Astrocyte of the spinal cord (primary cell): ENCODE measurements at regions not wholly inside any gene's neighbourhood (a gene's known extent, or its start where the extent isn't known, plus 50 kb on each side); places are given as distances from the start of the nearest gene placed in this dataset.
"Not testable (repeated sequence)": the region's sequence is repeated elsewhere in the genome, so short reads cannot be mapped to it uniquely, and the experiment has no call there.

Source experiments
- DNase-seq: peaks from one replicate; pipeline ENCODE4 v3.0.0; 2011; ENCODE audit warnings: low read depth, low spot score
- H3K4me3 ChIP-seq: 2 replicates; pipeline ENCODE4 v1.5.1; 2011; ENCODE audit warnings: low read depth, mild to moderate bottlenecking, low read length, moderate library complexity
- in situ Hi-C: cut with HindIII; loops from 2 replicates; pipeline ENCODE4 v1.10.0; 2017; ENCODE audit warnings: low sequenced_read_pairs
- TF ChIP-seq, protein P1 (sequence below): IDR thresholded peaks from 2 replicates; pipeline ENCODE4 v1.5.1; 2012; ENCODE audit warnings: low read depth, mild to moderate bottlenecking, low read length, inconsistent platforms

DNA sequence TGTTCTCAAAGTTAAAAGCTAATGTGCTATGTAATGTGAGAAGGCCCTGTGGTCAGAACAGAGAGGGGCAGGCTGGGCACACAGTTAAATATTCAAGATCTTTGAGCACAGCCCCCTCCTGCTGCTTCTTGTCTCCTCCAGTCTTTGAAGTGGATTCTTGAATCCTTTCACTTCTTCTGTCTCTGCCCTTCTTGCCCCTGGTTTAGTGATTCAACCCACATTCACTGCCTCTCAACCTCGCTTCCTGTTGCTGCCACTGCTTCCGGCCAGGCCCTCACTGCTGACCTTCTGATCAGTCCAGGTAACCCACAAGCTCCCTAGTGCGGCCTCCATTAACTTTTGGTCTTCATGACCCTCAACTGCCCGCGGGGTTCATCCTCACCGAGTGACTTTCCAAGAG lies 417.3 kb upstream of the NOX3 start:
- DNase-seq: no peak
- in situ Hi-C loops: no loop called here
- TF ChIP-seq, protein P1, sequence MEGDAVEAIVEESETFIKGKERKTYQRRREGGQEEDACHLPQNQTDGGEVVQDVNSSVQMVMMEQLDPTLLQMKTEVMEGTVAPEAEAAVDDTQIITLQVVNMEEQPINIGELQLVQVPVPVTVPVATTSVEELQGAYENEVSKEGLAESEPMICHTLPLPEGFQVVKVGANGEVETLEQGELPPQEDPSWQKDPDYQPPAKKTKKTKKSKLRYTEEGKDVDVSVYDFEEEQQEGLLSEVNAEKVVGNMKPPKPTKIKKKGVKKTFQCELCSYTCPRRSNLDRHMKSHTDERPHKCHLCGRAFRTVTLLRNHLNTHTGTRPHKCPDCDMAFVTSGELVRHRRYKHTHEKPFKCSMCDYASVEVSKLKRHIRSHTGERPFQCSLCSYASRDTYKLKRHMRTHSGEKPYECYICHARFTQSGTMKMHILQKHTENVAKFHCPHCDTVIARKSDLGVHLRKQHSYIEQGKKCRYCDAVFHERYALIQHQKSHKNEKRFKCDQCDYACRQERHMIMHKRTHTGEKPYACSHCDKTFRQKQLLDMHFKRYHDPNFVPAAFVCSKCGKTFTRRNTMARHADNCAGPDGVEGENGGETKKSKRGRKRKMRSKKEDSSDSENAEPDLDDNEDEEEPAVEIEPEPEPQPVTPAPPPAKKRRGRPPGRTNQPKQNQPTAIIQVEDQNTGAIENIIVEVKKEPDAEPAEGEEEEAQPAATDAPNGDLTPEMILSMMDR: no peak
- no peak overlapping the region for H3K4me3 ChIP-seq

DNA sequence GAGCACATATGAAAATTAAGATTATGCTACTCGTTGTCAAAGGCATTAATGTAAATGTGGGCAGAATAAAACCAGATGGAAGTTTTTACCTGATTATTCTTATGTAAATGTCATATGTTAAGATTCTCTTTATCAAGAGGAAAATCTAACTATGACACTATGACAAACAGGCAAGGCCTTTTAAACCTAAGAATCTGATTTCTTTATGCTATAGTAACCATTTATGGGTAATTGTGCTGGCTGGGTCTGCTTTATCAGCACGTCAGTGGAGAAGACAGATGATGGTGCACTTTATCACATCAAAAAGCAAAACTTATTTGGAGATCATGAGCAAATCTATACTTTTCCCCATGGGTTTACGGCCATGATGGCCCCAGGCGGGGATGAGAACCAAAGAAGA lies 412.0 kb upstream of the NOX3 start:
- no peak overlapping the region for H3K4me3 ChIP-seq
- in situ Hi-C loops: no loop called here
- TF ChIP-seq, protein P1: no peak
- no peak for DNase-seq

DNA sequence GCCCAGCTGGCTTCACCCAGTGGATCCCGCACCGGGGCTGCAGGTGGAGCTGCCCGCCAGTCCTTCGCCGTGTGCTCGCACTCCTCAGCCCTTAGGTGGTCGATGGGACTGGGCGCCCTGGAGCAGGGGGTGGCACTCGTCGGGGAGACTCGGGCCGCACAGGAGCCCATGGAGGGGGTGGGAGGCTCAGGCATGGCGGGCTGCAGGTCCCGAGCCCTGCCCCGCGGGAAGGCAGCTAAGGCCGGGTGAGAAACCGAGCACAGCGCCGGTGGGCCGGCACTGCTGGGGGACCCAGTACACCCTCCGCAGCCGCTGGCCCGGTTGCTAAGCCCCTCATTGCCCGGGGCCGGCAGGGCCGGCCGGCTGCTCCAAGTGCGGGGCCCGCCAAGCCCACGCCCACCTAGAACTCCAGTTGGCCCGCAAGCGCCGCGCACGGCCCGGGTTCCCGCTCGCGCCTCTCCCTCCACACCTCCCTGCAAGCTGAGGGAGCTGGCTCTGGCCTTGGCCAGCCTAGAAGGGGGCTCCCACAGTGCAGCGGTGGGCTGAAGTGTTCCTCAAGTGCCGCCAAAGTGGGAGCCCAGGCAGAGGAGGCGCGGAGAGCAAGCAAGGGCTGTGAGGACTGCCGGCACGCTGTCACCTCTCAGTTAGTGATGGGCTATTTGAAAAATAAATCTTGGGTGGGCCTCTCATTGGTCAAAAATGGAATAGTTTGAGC lies 411.2 kb upstream of the NOX3 start:
- H3K4me3 ChIP-seq, DNase-seq, in situ Hi-C loops: not testable (repeated sequence)

DNA sequence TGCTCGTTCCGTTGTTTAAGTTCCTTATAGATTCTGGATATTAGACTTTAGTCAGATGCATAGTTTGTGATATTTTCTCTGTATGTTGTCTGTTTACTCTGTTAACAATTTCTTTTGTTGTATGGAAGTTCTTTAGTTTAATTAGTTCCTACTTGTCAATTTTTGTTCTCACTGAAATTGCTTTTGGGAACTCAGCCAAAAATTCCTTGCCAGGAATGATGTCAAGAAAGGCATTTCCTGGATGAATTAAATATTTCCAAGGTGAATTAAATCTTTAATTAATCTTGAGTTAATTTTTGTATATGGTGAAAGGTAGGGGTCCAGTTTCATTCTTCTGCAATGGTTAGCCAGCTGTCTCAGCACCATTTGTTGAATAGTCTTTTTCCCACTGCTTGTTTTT lies 406.2 kb upstream of the NOX3 start:
- in situ Hi-C loops: no loop called here
- H3K4me3 ChIP-seq: no peak overlapping the region
- DNase-seq: no peak
- TF ChIP-seq, protein P1: no peak

DNA sequence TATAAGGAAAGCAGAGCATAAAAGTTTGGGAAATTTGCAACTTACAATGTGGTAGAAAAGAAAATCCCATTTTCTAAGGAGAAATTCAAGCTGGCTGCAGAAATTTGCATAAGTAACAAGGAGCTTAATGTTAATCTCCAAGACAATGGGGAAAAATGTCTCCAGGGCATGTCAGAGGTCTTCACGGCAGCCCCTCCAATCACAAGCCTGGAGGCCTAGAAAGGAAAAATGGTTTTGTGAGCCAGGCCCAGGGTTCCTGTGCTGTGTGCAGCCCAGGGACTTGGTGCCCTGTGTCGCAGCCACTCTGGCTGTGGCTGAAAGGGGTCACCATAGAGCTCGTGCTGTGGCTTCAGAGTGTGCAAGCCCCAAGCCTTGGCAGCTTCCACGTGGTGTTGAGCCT lies 403.3 kb upstream of the NOX3 start:
- H3K4me3 ChIP-seq, DNase-seq, in situ Hi-C loops: not testable (repeated sequence)

DNA sequence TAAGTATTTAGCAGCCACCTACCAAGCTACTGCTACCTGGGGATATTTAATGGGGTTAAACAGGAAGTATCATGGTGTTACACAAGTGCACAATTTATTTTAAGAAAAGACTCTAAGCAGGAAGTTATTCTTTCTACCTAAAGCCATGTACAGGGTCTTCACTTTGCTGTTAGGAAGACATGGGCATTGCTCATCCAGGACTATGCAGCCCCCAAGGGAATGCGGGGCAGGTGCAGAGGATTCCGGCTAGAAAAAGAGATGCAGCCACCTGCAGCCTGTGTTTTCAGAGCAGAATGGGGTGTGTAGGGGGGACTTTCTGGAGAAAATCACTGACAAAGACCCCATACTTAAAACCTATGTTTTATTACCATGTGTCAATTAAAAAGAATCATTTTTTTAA lies 399.1 kb upstream of the NOX3 start:
- H3K4me3 ChIP-seq: no peak overlapping the region
- TF ChIP-seq, protein P1: no peak
- DNase-seq: no peak
- in situ Hi-C loops: no loop called here

DNA sequence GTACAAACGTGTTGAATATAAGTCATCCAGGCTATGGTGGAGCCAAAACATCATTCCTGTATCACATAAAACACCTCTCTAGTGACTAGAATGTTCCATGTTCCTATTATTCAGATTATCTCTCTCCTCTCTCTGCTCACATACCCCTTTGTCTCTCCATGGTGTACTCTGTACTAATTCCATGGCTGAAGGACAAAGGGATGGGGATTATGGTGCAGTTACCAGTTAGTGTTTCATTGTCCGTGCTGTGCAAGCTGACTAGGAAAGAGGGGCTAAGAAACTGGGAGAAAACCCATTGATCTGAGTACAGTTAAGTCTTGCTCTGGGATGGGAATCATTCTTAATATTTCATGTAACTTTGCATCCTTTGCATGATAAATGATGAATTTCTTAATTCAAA lies 397.4 kb upstream of the NOX3 start:
- no peak for DNase-seq
- in situ Hi-C loops: no loop called here
- H3K4me3 ChIP-seq: no peak overlapping the region
- TF ChIP-seq, protein P1: no peak

DNA sequence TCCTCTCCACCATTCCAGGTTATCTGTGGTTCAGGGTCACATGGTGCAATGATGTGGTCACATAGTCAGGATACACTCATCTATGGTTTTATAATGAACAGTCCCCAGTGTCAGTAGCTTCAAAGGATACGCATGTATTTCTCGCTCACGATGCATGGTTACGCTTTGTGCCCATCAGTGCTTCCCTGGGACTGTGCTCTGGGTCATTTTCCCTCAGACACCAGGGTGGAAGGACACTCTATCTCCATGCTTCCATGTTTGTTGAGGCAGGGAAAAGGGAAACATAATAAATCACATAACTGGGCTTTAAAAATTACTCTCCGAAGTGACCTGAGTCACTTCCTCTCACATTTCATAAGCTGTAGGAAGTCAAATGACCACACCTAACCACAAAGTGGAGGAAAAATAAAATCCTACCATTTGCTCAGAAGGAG lies 394.8 kb upstream of the NOX3 start:
- in situ Hi-C loops: no loop called here
- no peak overlapping the region for H3K4me3 ChIP-seq
- TF ChIP-seq, protein P1: no peak
- DNase-seq: peak; percentile 63
